K562 (cell line): ENCODE measurements at regions not wholly inside any gene's neighbourhood (a gene's known extent, or its start where the extent isn't known, plus 50 kb on each side); places are given as distances from the start of the nearest gene placed in this dataset.

Experiments
- ATAC-seq: fragments of 200-7000 bp; cut with Tn5 transposase; 3 replicates; pipeline ENCODE4 v1.9.1; 2020; ENCODE audit warnings: moderate library complexity
- BruUV-seq: library from RNA; stranded (reverse); fragments of 400-500 nt; replicated peaks from 2 replicates; lab custom pipeline; 2021; lab: Mats Ljungman, UMichigan
- CTCF ChIA-PET: fragments of 300-600 bp; formaldehyde crosslinking; extraction: SDS; loops from one replicate; lab custom pipeline; 2021; ENCODE audit warnings: low intra/inter-chr PET ratio; lab: Yijun Ruan, JAX
- POLR2A ChIA-PET: fragments of 300-600, 350-650 bp; sonication (Branson Sonifier 250); formaldehyde crosslinking; extraction: SDS; loops from one replicate; lab custom pipeline; 2021; ENCODE audit warnings: antibody characterized with exemption, inconsistent platforms; lab: Yijun Ruan, JAX
- DNase-seq, 4 experiments: peaks; one replicate each; pipeline versions ENCODE4 v3.0.0 to v3.0.0-alpha.2; 2011 to 2018; ENCODE audit warnings: low spot score in 3 of 4, mixed read lengths in 3 of 4; ENCODE audit errors: extremely low read depth in 1 of 4
- FAIRE-seq: peaks from 2 replicates; lab custom pipeline; 2011; peaks lifted over from hg19 to GRCh38; lab: Jason Lieb, UNC
- H2AFZ ChIP-seq: 2 replicates; pipeline ENCODE4 v1.6.0; 2011; ENCODE audit warnings: low read depth, low read length, control low read depth, inconsistent platforms
- H3K27ac ChIP-seq: fragments of 200-600 bp; 3 replicates; pipeline ENCODE4 v1.8.0; 2011; ENCODE audit warnings: low read depth, mild to moderate bottlenecking, control low read depth, inconsistent platforms, low read length, moderate library complexity, mixed read lengths; ENCODE audit errors: extremely low read depth
- H3K27me3 ChIP-seq, 2 experiments: fragments of 300-600 bp in 1 of 2; 2 replicates in 1 of 2; 3 replicates in 1 of 2; pipeline versions ENCODE4 v1.6.0 to v1.8.0; 2011; ENCODE audit warnings: inconsistent platforms in 2 of 2, low read length in 2 of 2, mild to moderate bottlenecking in 1 of 2, mixed read lengths in 1 of 2, moderate library complexity in 1 of 2; ENCODE audit not compliant: control insufficient read depth in 2 of 2, insufficient read depth in 2 of 2
- H3K36me3 ChIP-seq: fragments of 300-600 bp; 3 replicates; pipeline ENCODE4 v1.8.0; 2011; ENCODE audit warnings: mild to moderate bottlenecking, low read length, inconsistent platforms; ENCODE audit not compliant: control insufficient read depth, insufficient read depth
- H3K4me1 ChIP-seq, 2 experiments: fragments of 200-600 bp in 1 of 2; replicated peaks in 1 of 2; 2 replicates in 1 of 2; 3 replicates in 1 of 2; pipeline versions ENCODE4 v1.5.1 to v1.8.0; 2011; ENCODE audit warnings: inconsistent platforms in 2 of 2, low read length in 2 of 2, mild to moderate bottlenecking in 1 of 2, mixed read lengths in 1 of 2, moderate library complexity in 1 of 2; ENCODE audit not compliant: control insufficient read depth in 2 of 2, insufficient read depth in 2 of 2
- H3K4me2 ChIP-seq: 2 replicates; pipeline ENCODE4 v1.6.1; 2011; ENCODE audit warnings: low read length, control low read depth, inconsistent platforms, mixed read lengths; ENCODE audit not compliant: insufficient read depth
- H3K4me3 ChIP-seq: fragments of 200-600 bp; sonication (generic), shearing (Covaris generic); 2 replicates; pipeline ENCODE4 v1.5.1; 2016; ENCODE audit warnings: control low read depth, inconsistent platforms
- H3K79me2 ChIP-seq: fragments of 200-600 bp; 3 replicates; pipeline ENCODE4 v1.8.0; 2011; ENCODE audit warnings: low read length, inconsistent platforms; ENCODE audit not compliant: control insufficient read depth, insufficient read depth
- H3K9ac ChIP-seq, 2 experiments: 2 replicates each; pipeline versions ENCODE4 v1.6.0 to v1.6.1; 2011; ENCODE audit warnings: low read depth in 2 of 2, low read length in 2 of 2, control low read depth in 1 of 2, inconsistent platforms in 1 of 2, mild to moderate bottlenecking in 1 of 2, mixed read lengths in 1 of 2; ENCODE audit not compliant: insufficient read depth in 1 of 2
- H3K9me1 ChIP-seq: one replicate; pipeline ENCODE4 v1.6.0; 2011; ENCODE audit warnings: inconsistent platforms, mild to moderate bottlenecking, low read length, moderate library complexity; ENCODE audit not compliant: control insufficient read depth, insufficient read depth
- H3K9me3 ChIP-seq: replicated peaks from 2 replicates; pipeline ENCODE4 v1.5.1; 2011; ENCODE audit warnings: low read depth, low read length, inconsistent platforms; ENCODE audit not compliant: control insufficient read depth, insufficient read depth
- H4K20me1 ChIP-seq: replicated peaks from 2 replicates; pipeline ENCODE4 v1.6.1; 2011; ENCODE audit warnings: low read length, inconsistent platforms, mixed read lengths; ENCODE audit not compliant: control insufficient read depth, insufficient read depth
- ATF1 ChIP-seq, 2 experiments: fragments of 450-650 bp in 1 of 2; IDR thresholded peaks; 2 replicates each; pipeline ENCODE4 v1.6.1; 2016; ENCODE audit warnings: missing compliant biosample characterization in 1 of 2, missing genetic modification characterization in 1 of 2
- ATF3 ChIP-seq, 2 experiments: fragments of 450-650 bp in 1 of 2; sonication (generic) in 1 of 2; formaldehyde crosslinking in 1 of 2; IDR thresholded peaks in 1 of 2; conservative IDR thresholded peaks in 1 of 2; 2 replicates each; pipeline versions ENCODE4 v1.6.1 to v1.8.1; 2016 to 2023; ENCODE audit warnings: mild to moderate bottlenecking in 2 of 2, moderate library complexity in 2 of 2, inconsistent platforms in 1 of 2, missing genetic modification reagents in 1 of 2
- ATF4 ChIP-seq: fragments of 450-650 bp; formaldehyde crosslinking; IDR thresholded peaks from 2 replicates; pipeline ENCODE4 v1.4.0; 2022; ENCODE audit warnings: mild to moderate bottlenecking, moderate library complexity
- CCAR2 ChIP-seq: fragments of 200-400 bp; formaldehyde crosslinking; IDR thresholded peaks from 2 replicates; pipeline ENCODE4 v1.6.1; 2017; ENCODE audit warnings: mild to moderate bottlenecking, low read depth, low read length
- CEBPZ ChIP-seq: fragments of 150-350 bp; IDR thresholded peaks from 2 replicates; pipeline ENCODE4 v1.6.1; 2014; ENCODE audit warnings: low read depth, mild to moderate bottlenecking, low read length, borderline replicate concordance
- DMBX1 ChIP-seq: fragments of 250-450 bp; sonication (Bioruptor Pico); IDR thresholded peaks from 2 replicates; pipeline ENCODE4 v1.8.0; 2022; ENCODE audit warnings: inconsistent platforms, mild to moderate bottlenecking, moderate library complexity, borderline replicate concordance
- ELK3 ChIP-seq: fragments of 450-650 bp; formaldehyde crosslinking; IDR thresholded peaks from 2 replicates; pipeline ENCODE4 v1.4.0; 2020; ENCODE audit warnings: mild to moderate bottlenecking
- NFYB ChIP-seq: IDR thresholded peaks from 2 replicates; pipeline ENCODE4 v1.6.1; 2011; ENCODE audit warnings: mild to moderate bottlenecking, moderate library complexity; ENCODE audit not compliant: insufficient read length; ENCODE audit errors: extremely low read depth
- PHF21A ChIP-seq: fragments of 450-650 bp; IDR thresholded peaks from 2 replicates; pipeline ENCODE4 v1.6.1; 2017; ENCODE audit warnings: low read depth, borderline replicate concordance
- TEAD1 ChIP-seq, 2 experiments: fragments of 450-650 bp in 1 of 2; sonication (generic) in 1 of 2; formaldehyde crosslinking; IDR thresholded peaks; 2 replicates each; pipeline versions ENCODE4 v1.4.0 to v1.8.0; 2020 to 2022; ENCODE audit warnings: mild to moderate bottlenecking in 2 of 2, missing genetic modification reagents in 1 of 2
- ZNF133 ChIP-seq: fragments of 250-450 bp; sonication (Bioruptor Pico); IDR thresholded peaks from 2 replicates; pipeline ENCODE4 v1.4.0; 2020; ENCODE audit warnings: mild to moderate bottlenecking
- WGBS: fragments of 100-300 bp; shearing (Covaris generic); methylation state at CpG from one replicate; pipeline ENCODE4 v1.1.6; 2016; ENCODE audit warnings: low coverage, mixed read lengths; ENCODE audit not compliant: insufficient coverage; ENCODE audit errors: missing lambda C conversion rate; 5-methylcytosine and 5-hydroxymethylcytosine counted together
- in situ Hi-C: fragments of 300-500 bp; cut with MboI; formaldehyde crosslinking; loops from 4 replicates; pipeline ENCODE4 v1.15.0; 2018; ENCODE audit warnings: inconsistent platforms, mixed read lengths
- intact Hi-C: fragments of 100-400 bp; cut with micrococcal nuclease; formaldehyde crosslinking; loops from 2 replicates; pipeline ENCODE4 v1.14.2; 2022

- TF ChIP-seq ATF3 (IDR thresholded peaks at IDR 0.05) (peak; percentile 94), ATF3 (CRISPR knock-in tag; conservative IDR thresholded peaks at IDR 0.05) (peak; percentile 49; the same call in 1 of the 2 replicates), ATF4 (peak; percentile 85)
Measured at GRCh38 chr3:153284282-153284938, 122.4 kb downstream of the RAP2B start (continued).

GRCh38 chr3:153285194-153285641 lies 123.2 kb downstream of the RAP2B start:
- Histone ChIP-seq H3K9ac (0 out of 4 replicates have a peak overlapping the region, but pooled peaks of 1 of the 2 experiments have one; percentile 6), H4K20me1 (no peaks in the 10 kb centered on the region), H3K36me3 (no peaks in the 10 kb centered on the region), H2AFZ (peak overlapping the region; percentile 76), H3K27ac (peak overlapping the region; percentile 59; the same call in 2 of the 3 replicates), H3K4me2 (no peak overlapping the region; the same call in 1 of the 2 replicates), H3K4me1 (peaks cover 0 to 31% of the 10 kb centered on the region in 2 experiments; a peak in 2 of 5 replicates), H3K79me2 (no peaks in the 10 kb centered on the region), H3K9me3 (no peaks in the 10 kb centered on the region), H3K27me3 (no peaks in the 10 kb centered on the region), H3K4me3 (no peak overlapping the region), H3K9me1 (no peaks in the 10 kb centered on the region)
- DNase-seq, result peak in 2 of 4 experiments; percentile 25 to 39
- POLR2A ChIA-PET, result interaction anchor here (0.5 kb wide), 1 partner anchor 88 kb away, joined by 3 read pairs; no protein-coding TSS in a partner anchor
- CTCF ChIA-PET, result no interaction called here
- no TSS peak for BruUV-seq
- ATAC-seq, result peak; percentile 63
- intact Hi-C loops, result no loop called here
- 14% methylated on average over 1 of the region's 1 CpG for WGBS
- FAIRE-seq, result no peak
- in situ Hi-C loops, result loop anchor here (25.0 kb wide), 1 partner anchor 248 kb away; no protein-coding TSS in a partner anchor
- TF ChIP-seq DMBX1 (CRISPR knock-in tag) (peak; percentile 44; the same call in 1 of the 2 replicates), CCAR2 (no peak), ZNF133 (no peak), NFYB (no peak), TEAD1 (CRISPR knock-in tag; IDR thresholded peaks at IDR 0.05) (0 out of 4 replicates have a peak, but pooled peaks of 1 of the 2 experiments have one; percentile 28), ATF1 (CRISPR knock-in tag; IDR thresholded peaks at IDR 0.05) (no peak), ATF1 (tag; IDR thresholded peaks at IDR 0.05) (no peak), PHF21A (no peak), CEBPZ (no peak), ELK3 (CRISPR knock-in tag) (no peak)
